OCI-LY3 (cell line): ENCODE measurements at regions not wholly inside any gene's neighbourhood (a gene's known extent, or its start where the extent isn't known, plus 50 kb on each side); places are given as distances from the start of the nearest gene placed in this dataset.

Source experiments
- EZH2phosphoT487 ChIP-seq: fragments of 200-600 bp; shearing (Covaris generic); IDR thresholded peaks from 2 replicates; pipeline ENCODE4 v1.6.1; 2018; ENCODE audit warnings: antibody characterized with exemption, mixed run types, low read depth
- TF ChIP-seq, protein P1 (sequence below): fragments of 200-600, 300-600 bp; sonication (generic); IDR thresholded peaks from 2 replicates; pipeline ENCODE4 v1.5.1; 2014; ENCODE audit warnings: antibody characterized with exemption, low read length, low read depth

DNA sequence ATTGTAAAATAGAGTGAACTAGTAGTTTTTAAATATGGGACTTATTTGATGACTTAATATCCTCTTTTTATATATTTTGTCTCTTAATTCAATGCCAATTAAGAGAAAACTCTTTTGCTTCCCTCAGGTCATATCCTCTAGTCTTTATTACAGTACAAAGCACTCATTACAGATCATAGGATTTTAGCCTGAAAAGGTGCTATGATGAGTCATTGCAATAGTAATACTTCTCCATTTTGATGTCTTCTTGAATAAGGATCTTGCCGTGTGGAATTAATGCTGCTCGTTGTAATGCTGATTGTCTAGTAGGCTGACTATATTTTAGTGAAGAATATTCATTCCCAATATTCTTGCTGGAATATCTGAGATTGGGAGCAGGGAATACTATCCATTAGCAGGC lies 612.2 kb upstream of the GOLIM4 start:
- TF ChIP-seq, protein P1, sequence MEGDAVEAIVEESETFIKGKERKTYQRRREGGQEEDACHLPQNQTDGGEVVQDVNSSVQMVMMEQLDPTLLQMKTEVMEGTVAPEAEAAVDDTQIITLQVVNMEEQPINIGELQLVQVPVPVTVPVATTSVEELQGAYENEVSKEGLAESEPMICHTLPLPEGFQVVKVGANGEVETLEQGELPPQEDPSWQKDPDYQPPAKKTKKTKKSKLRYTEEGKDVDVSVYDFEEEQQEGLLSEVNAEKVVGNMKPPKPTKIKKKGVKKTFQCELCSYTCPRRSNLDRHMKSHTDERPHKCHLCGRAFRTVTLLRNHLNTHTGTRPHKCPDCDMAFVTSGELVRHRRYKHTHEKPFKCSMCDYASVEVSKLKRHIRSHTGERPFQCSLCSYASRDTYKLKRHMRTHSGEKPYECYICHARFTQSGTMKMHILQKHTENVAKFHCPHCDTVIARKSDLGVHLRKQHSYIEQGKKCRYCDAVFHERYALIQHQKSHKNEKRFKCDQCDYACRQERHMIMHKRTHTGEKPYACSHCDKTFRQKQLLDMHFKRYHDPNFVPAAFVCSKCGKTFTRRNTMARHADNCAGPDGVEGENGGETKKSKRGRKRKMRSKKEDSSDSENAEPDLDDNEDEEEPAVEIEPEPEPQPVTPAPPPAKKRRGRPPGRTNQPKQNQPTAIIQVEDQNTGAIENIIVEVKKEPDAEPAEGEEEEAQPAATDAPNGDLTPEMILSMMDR: no peak
- TF ChIP-seq EZH2phosphoT487: no peak
